IMR-90 (cell line): ENCODE measurements at regions not wholly inside any gene's neighbourhood (a gene's known extent, or its start where the extent isn't known, plus 50 kb on each side); places are given as distances from the start of the nearest gene placed in this dataset.

Source experiments
- ATAC-seq: fragments of 200-7000 bp; cut with Tn5 transposase; 2 replicates; pipeline ENCODE4 v1.9.1; 2020; ENCODE audit warnings: low read depth, mild to moderate bottlenecking, moderate library complexity
- BruUV-seq: library from RNA; stranded (reverse); fragments of 400-500 nt; replicated peaks from 2 replicates; lab custom pipeline; 2021; lab: Mats Ljungman, UMichigan
- CTCF ChIA-PET: fragments of 300-600 bp; formaldehyde crosslinking; extraction: SDS; loops from one replicate; lab custom pipeline; 2021; ENCODE audit warnings: antibody characterized with exemption; lab: Yijun Ruan, JAX
- POLR2A ChIA-PET: fragments of 300-600 bp; sonication (Branson Sonifier 250); formaldehyde crosslinking; loops from one replicate; lab custom pipeline; 2022; ENCODE audit warnings: antibody characterized with exemption; ENCODE audit not compliant: unreplicated experiment; lab: Charles Lee
- DNase-seq: peaks from one replicate; pipeline ENCODE4 v3.0.0; 2013
- H2AFZ ChIP-seq: replicated peaks from 2 replicates; pipeline ENCODE3; 2013; ENCODE audit warnings: low read length, mild to moderate bottlenecking; ENCODE audit not compliant: poor library complexity
- H2AK5ac ChIP-seq: 2 replicates; pipeline ENCODE4 v1.6.1; 2013; ENCODE audit warnings: low read depth, low read length, inconsistent platforms
- H2AK9ac ChIP-seq: replicated peaks from 2 replicates; pipeline ENCODE3; 2013; ENCODE audit warnings: mild to moderate bottlenecking, low read depth, low read length, moderate library complexity; ENCODE audit not compliant: poor library complexity
- H2BK120ac ChIP-seq: 2 replicates; pipeline ENCODE4 v1.6.1; 2013; ENCODE audit warnings: low read depth, low read length, inconsistent platforms
- H2BK15ac ChIP-seq: 3 replicates; pipeline ENCODE4 v1.6.1; 2013; ENCODE audit warnings: low read depth, low read length, inconsistent platforms
- H2BK20ac ChIP-seq: 2 replicates; pipeline ENCODE4 v1.6.1; 2013; ENCODE audit warnings: low read depth, mild to moderate bottlenecking, inconsistent platforms, low read length, moderate library complexity
- H2BK5ac ChIP-seq: 2 replicates; pipeline ENCODE4 v1.6.1; 2013; ENCODE audit warnings: mild to moderate bottlenecking, low read depth, low read length, inconsistent platforms; ENCODE audit not compliant: poor library complexity, severe bottlenecking
- H3K14ac ChIP-seq: replicated peaks from 2 replicates; pipeline ENCODE4 v1.6.1; 2013; ENCODE audit warnings: low read depth, low read length, inconsistent platforms
- H3K18ac ChIP-seq: 2 replicates; pipeline ENCODE4 v1.6.1; 2013; ENCODE audit warnings: low read depth, low read length, control low read depth
- H3K23ac ChIP-seq: 2 replicates; pipeline ENCODE4 v1.6.1; 2013; ENCODE audit warnings: low read depth, low read length, inconsistent platforms
- H3K27ac ChIP-seq: 2 replicates; pipeline ENCODE4 v1.5.1; 2013; ENCODE audit warnings: mild to moderate bottlenecking, control low read depth, low read length; ENCODE audit not compliant: insufficient read depth
- H3K27me3 ChIP-seq: 2 replicates; pipeline ENCODE4 v1.6.1; 2013; ENCODE audit warnings: low read length; ENCODE audit not compliant: control insufficient read depth, insufficient read depth
- H3K36me3 ChIP-seq: 2 replicates; pipeline ENCODE4 v1.6.1; 2013; ENCODE audit warnings: low read length, mixed read lengths; ENCODE audit not compliant: control insufficient read depth, insufficient read depth
- H3K4ac ChIP-seq: 2 replicates; pipeline ENCODE4 v1.6.1; 2013; ENCODE audit warnings: low read depth, low read length, inconsistent platforms
- H3K4me1 ChIP-seq: 2 replicates; pipeline ENCODE4 v1.6.1; 2013; ENCODE audit warnings: low read length, mixed read lengths; ENCODE audit not compliant: control insufficient read depth, insufficient read depth
- H3K4me2 ChIP-seq: 2 replicates; pipeline ENCODE4 v1.6.1; 2013; ENCODE audit warnings: low read depth, mild to moderate bottlenecking, control low read depth, low read length, moderate library complexity
- H3K4me3 ChIP-seq: 2 replicates; pipeline ENCODE4 v1.5.1; 2013; ENCODE audit warnings: low read depth, mild to moderate bottlenecking, control low read depth, low read length, moderate library complexity; ENCODE audit not compliant: insufficient read depth
- H3K56ac ChIP-seq: 2 replicates; pipeline ENCODE4 v1.6.1; 2013; ENCODE audit warnings: low read length, inconsistent platforms; ENCODE audit not compliant: insufficient read depth; ENCODE audit errors: extremely low read depth
- H3K79me1 ChIP-seq, 2 experiments: 2 replicates each; pipeline ENCODE4 v1.6.1; 2013; ENCODE audit warnings: low read length in 2 of 2, inconsistent platforms in 1 of 2, low read depth in 1 of 2
- H3K9ac ChIP-seq: 2 replicates; pipeline ENCODE4 v1.6.1; 2013; ENCODE audit warnings: low read depth, low read length, control low read depth
- H3K9me1 ChIP-seq: 2 replicates; pipeline ENCODE4 v1.6.1; 2013; ENCODE audit warnings: low read length, inconsistent platforms; ENCODE audit not compliant: insufficient read depth
- H3K9me3 ChIP-seq: 2 replicates; pipeline ENCODE4 v1.6.1; 2013; ENCODE audit warnings: low read length; ENCODE audit not compliant: control insufficient read depth, insufficient read depth
- H4K20me1 ChIP-seq: 2 replicates; pipeline ENCODE4 v1.6.1; 2013; ENCODE audit warnings: low read length, inconsistent platforms; ENCODE audit not compliant: insufficient read depth
- H4K5ac ChIP-seq: 2 replicates; pipeline ENCODE4 v1.6.1; 2013; ENCODE audit warnings: mild to moderate bottlenecking, low read depth, low read length, control low read depth
- H4K8ac ChIP-seq, 2 experiments: 2 replicates each; pipeline ENCODE4 v1.6.1; 2013; ENCODE audit warnings: low read depth in 2 of 2, low read length in 2 of 2, control low read depth in 1 of 2, inconsistent platforms in 1 of 2
- H4K91ac ChIP-seq: 2 replicates; pipeline ENCODE4 v1.6.1; 2013; ENCODE audit warnings: low read depth, low read length, inconsistent platforms; ENCODE audit not compliant: insufficient read depth
- CEBPB ChIP-seq: IDR thresholded peaks from 2 replicates; pipeline ENCODE4 v1.6.1; 2012; ENCODE audit warnings: low read depth, low read length, improper control_type of control experiment
- CTCF ChIP-seq: conservative IDR thresholded peaks from 2 replicates; pipeline ENCODE4 v1.5.1; 2012; ENCODE audit warnings: mild to moderate bottlenecking, low read depth, low read length, improper control_type of control experiment
- FOS ChIP-seq: fragments of 150-350 bp; IDR thresholded peaks from 2 replicates; pipeline ENCODE4 v1.6.1; 2016; ENCODE audit warnings: low read depth, low read length
- MAFK ChIP-seq: IDR thresholded peaks from 2 replicates; pipeline ENCODE4 v1.6.1; 2012; ENCODE audit warnings: low read depth, low read length, improper control_type of control experiment
- MAZ ChIP-seq: IDR thresholded peaks from 2 replicates; pipeline ENCODE4 v1.6.1; 2012; ENCODE audit warnings: low read depth, mild to moderate bottlenecking, low read length, improper control_type of control experiment, moderate library complexity, borderline replicate concordance
- MXI1 ChIP-seq: IDR thresholded peaks from 2 replicates; pipeline ENCODE4 v1.6.1; 2012; ENCODE audit warnings: low read depth, mild to moderate bottlenecking, low read length, moderate library complexity, borderline replicate concordance
- NFE2L2 ChIP-seq: fragments of 150-350 bp; IDR thresholded peaks from 2 replicates; pipeline ENCODE4 v1.6.1; 2016; ENCODE audit warnings: low read depth, mild to moderate bottlenecking, low read length
- POLR2A ChIP-seq: IDR thresholded peaks from 2 replicates; pipeline ENCODE4 v1.6.1; 2012; ENCODE audit warnings: mild to moderate bottlenecking, low read depth, low read length
- RAD21 ChIP-seq: IDR thresholded peaks from 2 replicates; pipeline ENCODE4 v1.6.1; 2012; ENCODE audit warnings: low read length, improper control_type of control experiment
- RCOR1 ChIP-seq: IDR thresholded peaks from 2 replicates; pipeline ENCODE4 v1.6.1; 2012; ENCODE audit warnings: mild to moderate bottlenecking, low read length, improper control_type of control experiment; ENCODE audit not compliant: insufficient replicate concordance
- RFX5 ChIP-seq: IDR thresholded peaks from 2 replicates; pipeline ENCODE4 v1.8.0; 2012; ENCODE audit warnings: low read depth, mild to moderate bottlenecking, low read length, moderate library complexity
- SMC3 ChIP-seq: fragments of 150-350 bp; IDR thresholded peaks from 2 replicates; pipeline ENCODE4 v1.6.1; 2016; ENCODE audit warnings: low read depth, mild to moderate bottlenecking, antibody characterized with exemption, low read length, moderate library complexity
- WGBS, 2 experiments: methylation state at CpG; one replicate each; pipeline versions ENCODE4 v1.1.5 to v1.1.7; 2013; ENCODE audit warnings: missing lambda C conversion rate in 2 of 2; ENCODE audit not compliant: insufficient read length in 1 of 2; ENCODE audit errors: extremely low coverage in 2 of 2; 5-methylcytosine and 5-hydroxymethylcytosine counted together
- dilution Hi-C: fragments of 300-500 bp; cut with HindIII; formaldehyde crosslinking; loops from one replicate; pipeline ENCODE4 v1.14.3; 2018; ENCODE audit warnings: low sequenced_read_pairs; ENCODE audit not compliant: unreplicated experiment
- in situ Hi-C: fragments of 300-500 bp; cut with MboI; formaldehyde crosslinking; loops from 3 replicates; pipeline ENCODE4 v1.14.3; 2019; ENCODE audit warnings: low sequenced_read_pairs, inconsistent platforms, mixed read lengths
- intact Hi-C: fragments of 100-400 bp; cut with micrococcal nuclease; formaldehyde crosslinking; loops from 2 replicates; pipeline ENCODE4 v1.10.0; 2022
- TF ChIP-seq, protein P1 (sequence below): fragments of 150-350 bp; IDR thresholded peaks from 2 replicates; pipeline ENCODE4 v1.6.1; 2016; ENCODE audit warnings: low read depth, mild to moderate bottlenecking, low read length, moderate library complexity, borderline replicate concordance

GRCh38 chr11:111106641-111107040, 138.9 kb upstream of the POU2AF2 start:
- Histone ChIP-seq H2AFZ (no peak overlapping the region), H2AK9ac (no peak overlapping the region), H3K56ac (no peak overlapping the region), H3K18ac (no peak overlapping the region), H4K91ac (no peak overlapping the region), H3K4me2 (no peak overlapping the region), H2AK5ac (no peak overlapping the region), H3K36me3 (no peaks in the 10 kb centered on the region), H4K5ac (no peak overlapping the region), H3K9me1 (0 out of 2 replicates have a peak, but pooled peaks cover 2% of the 10 kb centered on the region), H3K9ac (no peak overlapping the region), H3K4me3 (no peak overlapping the region), H2BK5ac (no peak overlapping the region), H3K14ac (no peak overlapping the region), H3K9me3 (no peaks in the 10 kb centered on the region), H3K79me1 (no peaks in the 10 kb centered on the region), H4K20me1 (no peaks in the 10 kb centered on the region), H3K4me1 (peaks cover 4% of the 10 kb centered on the region), H3K23ac (no peak overlapping the region), H2BK120ac (no peak overlapping the region), H3K27me3 (no peaks in the 10 kb centered on the region), H4K8ac (no peak overlapping the region), H2BK15ac (no peak overlapping the region), H3K27ac (no peak overlapping the region), H2BK20ac (no peak overlapping the region), H3K4ac (no peak overlapping the region)
- POLR2A ChIA-PET = no interaction called here
- dilution Hi-C loops (no loop called here), in situ Hi-C loops (no loop called here), intact Hi-C loops (no loop called here)
- DNase-seq (no peak), ATAC-seq (no peak)
- TF ChIP-seq RFX5 = no peak
- TF ChIP-seq RCOR1 = no peak
- TF ChIP-seq POLR2A = no peak
- TF ChIP-seq, protein P1, sequence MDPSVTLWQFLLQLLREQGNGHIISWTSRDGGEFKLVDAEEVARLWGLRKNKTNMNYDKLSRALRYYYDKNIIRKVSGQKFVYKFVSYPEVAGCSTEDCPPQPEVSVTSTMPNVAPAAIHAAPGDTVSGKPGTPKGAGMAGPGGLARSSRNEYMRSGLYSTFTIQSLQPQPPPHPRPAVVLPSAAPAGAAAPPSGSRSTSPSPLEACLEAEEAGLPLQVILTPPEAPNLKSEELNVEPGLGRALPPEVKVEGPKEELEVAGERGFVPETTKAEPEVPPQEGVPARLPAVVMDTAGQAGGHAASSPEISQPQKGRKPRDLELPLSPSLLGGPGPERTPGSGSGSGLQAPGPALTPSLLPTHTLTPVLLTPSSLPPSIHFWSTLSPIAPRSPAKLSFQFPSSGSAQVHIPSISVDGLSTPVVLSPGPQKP = no peak
- no peak for TF ChIP-seq MAZ
- no peak for TF ChIP-seq RAD21
- no peak for TF ChIP-seq MXI1
- TF ChIP-seq CEBPB = no peak
- no peak for TF ChIP-seq SMC3
- no peak for TF ChIP-seq MAFK
- no peak for TF ChIP-seq CTCF
- TF ChIP-seq FOS = no peak
- no peak for TF ChIP-seq NFE2L2
- CTCF ChIA-PET = interaction anchor here (1.0 kb wide), 1 partner anchor 11 kb away, joined by 4 read pairs; no protein-coding TSS in a partner anchor
- WGBS, 2 experiments = no CpG with 5 or more reads among the region's 2 CpGs
- BruUV-seq = no TSS peak
